Activated T-helper 9 cell treated with anti-CD3 and anti-CD28 coated beads, Interleukin-2, amount 50 U/mL, for 16 hours (primary cell): ENCODE measurements at regions not wholly inside any gene's neighbourhood (a gene's known extent, or its start where the extent isn't known, plus 50 kb on each side); places are given as distances from the start of the nearest gene placed in this dataset.

Experiments
- DNase-seq: peaks from one replicate; pipeline ENCODE4 v3.0.0-alpha.2; 2020; ENCODE audit warnings: low read depth

- DNase-seq: no peak
Observed at GRCh38 chr11:80846442-80846841, 1405.6 kb upstream of the TENM4 start.

- no peak for DNase-seq
Observed at GRCh38 chr11:80844110-80844819, 1403.4 kb upstream of the TENM4 start.

- DNase-seq: no peak
Observed at GRCh38 chr11:80843266-80843974, 1402.6 kb upstream of the TENM4 start.

- no peak for DNase-seq
Observed at GRCh38 chr11:80842246-80842645, 1401.4 kb upstream of the TENM4 start.

GRCh38 chr11:80841675-80842074, 1400.8 kb upstream of the TENM4 start:
- DNase-seq: no peak

GRCh38 chr11:80838153-80838552, 1397.3 kb upstream of the TENM4 start:
- no peak for DNase-seq

GRCh38 chr11:80837051-80837450, 1396.2 kb upstream of the TENM4 start:
- DNase-seq: no peak

GRCh38 chr11:80831374-80831773, 1390.5 kb upstream of the TENM4 start:
- DNase-seq: no peak

GRCh38 chr11:80827781-80828180, 1387.0 kb upstream of the TENM4 start:
- DNase-seq: no peak

- no peak for DNase-seq
Observed at GRCh38 chr11:80826808-80827207, 1386.0 kb upstream of the TENM4 start.

- no peak for DNase-seq
Observed at GRCh38 chr11:80822308-80822707, 1381.5 kb upstream of the TENM4 start.

- no peak for DNase-seq
Observed at GRCh38 chr11:80819271-80819670, 1378.4 kb upstream of the TENM4 start.

GRCh38 chr11:80816966-80817365, 1376.1 kb upstream of the TENM4 start:
- DNase-seq: no peak

- no peak for DNase-seq
Observed at GRCh38 chr11:80816454-80816847, 1375.6 kb upstream of the TENM4 start.

GRCh38 chr11:80815752-80816453, 1375.1 kb upstream of the TENM4 start:
- DNase-seq: no peak

- DNase-seq: no peak
Observed at GRCh38 chr11:80814813-80815212, 1374.0 kb upstream of the TENM4 start.

GRCh38 chr11:80810695-80811094, 1369.9 kb upstream of the TENM4 start:
- no peak for DNase-seq

- DNase-seq: no peak
Observed at GRCh38 chr11:80798174-80798573, 1357.3 kb upstream of the TENM4 start.

GRCh38 chr11:80783561-80783960, 1342.7 kb upstream of the TENM4 start:
- no peak for DNase-seq

GRCh38 chr11:80782135-80782885, 1341.5 kb upstream of the TENM4 start:
- no peak for DNase-seq

- no peak for DNase-seq
Observed at GRCh38 chr11:80779905-80780605, 1339.2 kb upstream of the TENM4 start.

- no peak for DNase-seq
Observed at GRCh38 chr11:80778941-80779340, 1338.1 kb upstream of the TENM4 start.
